CD4-positive, alpha-beta T cell treated with Interleukin-15 for 4 hours (primary cell): ENCODE measurements at regions not wholly inside any gene's neighbourhood (a gene's known extent, or its start where the extent isn't known, plus 50 kb on each side); places are given as distances from the start of the nearest gene placed in this dataset.

Source experiments
- DNase-seq: peaks from one replicate; pipeline ENCODE4 v3.0.0-alpha.2; 2020; ENCODE audit warnings: low spot score

DNA sequence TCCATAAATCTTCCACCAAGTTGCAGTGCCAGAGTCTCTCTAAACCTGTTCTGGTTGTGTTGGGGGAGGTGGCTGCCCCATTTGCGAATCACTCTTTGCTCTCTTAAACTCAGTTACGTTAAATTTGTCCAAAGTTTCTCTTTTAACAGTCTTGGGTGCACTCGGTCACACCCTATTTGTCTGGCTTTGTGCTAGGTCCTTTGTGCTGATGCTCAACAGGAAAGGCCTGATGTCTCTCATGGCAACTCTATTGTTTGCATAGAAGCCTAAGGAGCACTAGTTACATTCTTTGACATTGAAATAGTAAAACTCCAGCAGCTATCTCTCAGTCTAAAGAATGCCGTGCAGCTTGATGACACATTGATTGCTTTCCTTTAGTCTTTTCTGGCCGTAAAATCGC lies 105.1 kb downstream of the TRMT11 start:
- no peak for DNase-seq

DNA sequence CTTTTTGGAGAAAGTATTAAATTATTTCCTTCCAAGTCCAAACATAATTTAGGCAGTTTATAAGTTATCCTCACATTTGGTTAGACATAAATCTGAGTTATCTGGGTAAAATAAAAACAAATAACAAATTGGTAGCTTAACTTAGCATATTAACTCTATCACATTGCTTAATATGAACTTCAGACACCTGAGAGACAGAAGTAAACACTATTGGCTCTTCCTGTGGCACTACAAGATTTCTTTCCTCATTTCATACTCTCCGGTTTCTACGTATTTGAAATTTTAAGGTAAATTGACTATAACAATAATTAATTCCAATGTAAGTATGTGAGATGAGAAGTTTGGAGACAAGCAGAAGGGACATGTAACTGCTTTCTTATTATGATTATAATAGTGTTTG lies 106.8 kb downstream of the TRMT11 start:
- DNase-seq, result no peak

GRCh38 chr6:126094411-126094810 lies 108.1 kb downstream of the TRMT11 start:
- no peak for DNase-seq

DNA sequence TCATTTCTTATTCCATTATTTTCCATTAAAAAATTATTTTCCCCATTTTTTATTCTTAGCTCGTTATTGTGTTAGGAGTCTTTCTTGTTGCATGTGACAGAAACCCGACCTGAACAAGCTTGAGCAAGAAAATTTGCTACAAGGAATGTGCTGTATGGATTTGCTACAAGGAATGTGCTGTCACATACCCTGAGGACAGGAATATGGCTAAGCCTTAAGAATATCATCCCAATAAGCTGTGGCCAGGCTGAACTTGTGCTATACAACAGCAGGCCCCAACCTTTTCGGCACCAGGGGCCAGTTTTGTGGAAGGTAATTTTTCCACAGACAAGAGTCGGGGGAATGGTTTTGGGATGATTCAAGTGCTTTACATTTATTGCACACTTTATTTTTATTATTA lies 114.0 kb downstream of the TRMT11 start:
- no peak for DNase-seq

- no peak for DNase-seq
Observed at GRCh38 chr6:126102358-126102757, 116.0 kb downstream of the TRMT11 start.

- DNase-seq, result no peak
Observed at GRCh38 chr6:126103993-126104392, 117.7 kb downstream of the TRMT11 start.

GRCh38 chr6:126107475-126108166 lies 121.3 kb downstream of the TRMT11 start:
- no peak for DNase-seq

GRCh38 chr6:126110512-126111270 lies 124.4 kb downstream of the TRMT11 start:
- DNase-seq, result no peak

GRCh38 chr6:126111327-126111726 lies 125.0 kb downstream of the TRMT11 start:
- DNase-seq, result no peak

GRCh38 chr6:126112171-126112632 lies 125.9 kb downstream of the TRMT11 start:
- DNase-seq, result no peak

DNA sequence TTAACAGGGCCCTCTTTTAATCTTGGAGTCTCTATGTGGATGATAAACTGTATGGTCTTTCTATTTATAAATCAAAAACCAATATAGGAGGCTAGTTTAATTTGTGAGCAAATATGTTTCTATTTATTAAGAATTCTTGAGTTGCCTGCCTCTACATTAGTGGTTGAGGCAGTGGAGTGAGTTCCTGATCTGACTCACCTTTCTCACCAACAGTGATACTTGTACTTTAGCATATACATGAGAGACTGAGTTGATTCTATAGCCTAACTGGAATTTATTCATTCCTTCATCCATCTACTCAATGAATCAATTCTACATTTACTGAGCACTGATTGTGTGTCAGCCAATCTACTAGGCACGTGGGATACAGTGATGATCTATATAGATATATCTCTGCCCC lies 126.9 kb downstream of the TRMT11 start:
- no peak for DNase-seq

DNA sequence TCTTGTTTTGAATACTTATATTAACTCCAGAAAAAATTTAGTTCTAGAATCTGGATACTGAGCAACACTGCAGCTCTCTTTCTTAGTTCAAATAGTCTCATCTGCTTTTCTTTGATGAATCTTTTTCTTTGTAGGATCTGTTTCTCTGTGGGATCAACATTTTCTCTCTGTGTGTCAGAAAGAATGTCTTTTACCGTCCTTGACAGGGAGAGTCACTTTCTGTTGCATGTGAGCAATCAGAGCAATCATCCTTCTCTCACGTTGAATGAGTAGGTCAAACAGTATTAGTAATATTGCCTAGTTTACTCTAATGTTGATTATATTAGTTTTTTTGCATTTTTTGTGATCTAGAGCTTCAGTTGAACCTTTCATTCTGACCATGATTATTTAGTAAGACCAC lies 130.9 kb downstream of the TRMT11 start:
- no peak for DNase-seq

- no peak for DNase-seq
Observed at GRCh38 chr6:126118058-126118755, 131.9 kb downstream of the TRMT11 start.

DNA sequence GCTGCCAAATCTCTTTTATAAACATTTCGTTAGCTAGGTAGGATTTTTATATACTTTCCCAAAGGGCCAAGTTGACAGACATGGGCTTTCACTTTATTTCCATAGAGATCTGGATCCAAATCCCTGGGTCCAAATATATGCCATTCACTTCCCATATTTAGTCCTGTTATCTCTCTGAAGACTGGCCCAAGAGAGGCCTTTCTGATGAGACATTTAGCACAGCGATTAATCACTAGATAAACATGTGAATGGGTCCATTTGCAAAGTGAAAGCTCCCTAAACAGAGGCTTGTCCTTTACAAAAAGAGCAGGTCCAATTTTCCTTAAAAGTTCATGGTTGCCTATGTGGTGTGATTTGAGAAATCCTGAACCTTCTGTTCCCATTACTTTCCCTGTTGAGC lies 132.6 kb downstream of the TRMT11 start:
- DNase-seq, result no peak

- DNase-seq, result no peak
Observed at GRCh38 chr6:126123226-126123625, 136.9 kb downstream of the TRMT11 start.

- no peak for DNase-seq
Observed at GRCh38 chr6:126127659-126128058, 141.3 kb downstream of the TRMT11 start.

- DNase-seq, result no peak
Observed at GRCh38 chr6:126131246-126131645, 144.9 kb downstream of the TRMT11 start.

- DNase-seq, result no peak
Observed at GRCh38 chr6:126133984-126134383, 147.6 kb downstream of the TRMT11 start.

DNA sequence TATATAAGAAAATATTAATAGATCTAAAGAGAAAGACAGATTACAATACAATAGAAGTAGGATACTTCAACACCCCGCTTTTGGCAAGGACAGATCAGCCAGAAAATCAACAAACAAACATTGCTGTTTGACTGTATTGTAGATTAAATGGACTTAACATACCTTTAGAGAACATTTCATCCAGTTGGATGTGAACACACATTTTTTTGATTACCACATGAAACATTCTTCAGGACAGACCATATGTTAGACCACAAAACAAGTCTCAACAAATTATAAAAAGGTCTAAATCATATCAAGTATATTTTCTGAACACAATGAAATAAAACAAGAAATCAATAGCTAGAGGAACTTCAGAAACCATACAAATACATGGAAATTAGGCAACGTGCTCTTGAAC lies 148.2 kb downstream of the TRMT11 start:
- no peak for DNase-seq

GRCh38 chr6:126140015-126140414 lies 153.7 kb downstream of the TRMT11 start:
- DNase-seq, result no peak

DNA sequence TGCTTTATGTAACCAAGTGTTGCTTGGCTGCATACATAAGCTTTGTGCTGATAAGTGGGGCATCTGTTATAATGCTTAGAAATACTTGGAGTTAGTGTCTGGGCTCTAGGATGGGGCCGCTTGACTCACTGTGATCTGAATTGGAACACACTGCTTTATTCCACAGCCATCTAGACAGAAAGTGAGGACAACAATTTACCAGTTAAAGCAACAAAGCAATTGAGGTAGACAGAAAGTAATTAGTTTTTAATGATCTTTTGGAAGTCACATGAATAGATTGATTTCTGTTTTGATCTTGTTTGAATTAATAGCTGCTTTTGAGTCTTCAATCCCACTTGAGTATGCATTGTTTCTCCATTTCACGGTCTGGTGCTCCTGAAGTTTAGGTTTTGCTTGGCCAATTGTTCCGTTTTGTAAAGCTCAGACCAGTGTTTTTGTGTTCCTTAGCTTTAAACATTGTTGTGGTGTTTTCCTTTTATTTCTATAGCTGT lies 157.5 kb downstream of the TRMT11 start:
- no peak for DNase-seq

- DNase-seq, result no peak
Observed at GRCh38 chr6:126145351-126145750, 159.0 kb downstream of the TRMT11 start.

DNA sequence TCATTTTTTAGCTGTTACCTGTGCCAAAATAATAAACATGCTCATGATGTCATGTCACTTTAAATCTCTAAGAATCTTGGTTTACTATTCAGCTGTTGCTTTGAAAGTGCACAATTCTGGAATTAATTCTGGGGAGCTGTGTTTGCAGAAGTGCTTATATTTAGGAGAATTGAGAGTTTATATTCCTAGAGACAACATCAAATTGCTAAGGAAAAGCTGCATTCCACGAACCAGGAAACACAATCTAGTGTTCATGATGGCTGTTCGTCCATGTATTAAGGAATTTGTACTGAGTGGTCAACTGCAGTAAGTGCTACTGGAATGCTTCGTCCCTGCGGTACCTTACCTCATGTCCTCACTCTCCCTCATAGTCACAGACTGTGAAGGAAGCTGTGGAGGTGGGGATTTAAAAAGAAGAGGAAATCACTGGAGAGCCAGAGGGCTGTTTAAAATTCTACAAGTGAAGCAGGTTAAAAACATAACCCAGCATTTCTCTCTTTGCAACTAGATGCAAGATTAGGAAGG lies 161.0 kb downstream of the TRMT11 start:
- no peak for DNase-seq
